ENCODE measurements at regions not wholly inside any gene's neighbourhood (a gene's known extent, or its start where the extent isn't known, plus 50 kb on each side); places are given as distances from the start of the nearest gene placed in this dataset.
"Not testable (repeated sequence)": the region's sequence is repeated elsewhere in the genome, so short reads cannot be mapped to it uniquely, and the experiment has no call there.

DNA sequence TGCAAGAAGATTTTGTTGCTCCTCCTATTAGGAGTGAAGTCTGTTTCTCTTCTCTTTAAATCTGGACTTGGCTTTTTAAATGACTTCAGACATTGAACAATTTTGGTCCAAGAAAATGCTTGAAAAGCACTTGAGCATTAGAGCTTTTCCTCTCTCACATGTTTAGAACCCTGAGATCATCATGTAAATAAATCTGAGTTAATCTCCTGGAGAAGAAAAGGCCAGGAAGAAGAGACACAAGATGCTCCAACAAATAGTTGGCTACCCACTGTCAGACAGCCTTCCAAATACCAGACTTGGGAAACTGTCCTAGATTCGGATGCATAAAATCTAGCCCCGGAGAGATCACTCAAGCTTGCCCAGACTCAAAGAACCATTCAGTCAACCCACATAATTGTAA is 1353.1 kb upstream of the ADGRL4 start:
- DNase-seq, result no peak

DNA sequence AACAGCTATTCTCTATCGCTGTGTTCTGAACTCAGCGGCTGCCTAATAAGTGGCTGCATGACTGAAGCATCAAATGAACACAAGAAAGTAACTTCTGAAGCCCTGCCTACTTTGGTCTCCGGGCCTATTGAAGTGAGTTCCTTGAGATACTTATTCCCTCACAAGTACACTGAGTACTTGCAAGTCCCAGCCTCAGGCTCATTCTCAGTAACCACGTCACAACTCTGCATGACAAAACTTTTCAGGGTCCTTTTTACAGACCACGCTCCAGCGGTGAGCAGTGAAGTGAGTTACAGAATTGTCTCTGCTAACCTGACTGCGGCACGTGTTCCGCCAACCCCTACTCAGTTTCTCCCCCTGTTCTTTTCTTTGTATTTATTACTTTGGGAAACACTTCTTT is 1342.7 kb upstream of the ADGRL4 start:
- DNase-seq, result no peak

DNA sequence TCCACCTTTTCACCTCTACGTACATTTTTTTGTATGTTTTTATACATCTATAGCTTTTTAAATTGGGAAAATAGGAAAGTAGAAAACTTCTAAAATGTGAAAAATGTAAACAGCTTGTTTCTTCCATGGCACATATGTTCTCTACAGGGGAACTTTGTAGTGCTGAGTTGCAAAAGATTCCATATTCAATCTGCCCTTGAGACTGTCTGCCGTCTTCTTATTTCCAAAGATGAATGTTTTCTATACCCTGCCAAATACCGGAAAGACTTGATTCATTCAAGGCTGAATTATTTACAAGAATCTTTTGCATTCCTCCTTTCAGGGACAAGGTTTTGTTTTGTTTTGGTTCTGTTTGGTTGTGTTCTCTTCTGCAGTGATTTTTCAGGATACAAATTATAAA is 1334.5 kb upstream of the ADGRL4 start:
- no peak for DNase-seq

DNA sequence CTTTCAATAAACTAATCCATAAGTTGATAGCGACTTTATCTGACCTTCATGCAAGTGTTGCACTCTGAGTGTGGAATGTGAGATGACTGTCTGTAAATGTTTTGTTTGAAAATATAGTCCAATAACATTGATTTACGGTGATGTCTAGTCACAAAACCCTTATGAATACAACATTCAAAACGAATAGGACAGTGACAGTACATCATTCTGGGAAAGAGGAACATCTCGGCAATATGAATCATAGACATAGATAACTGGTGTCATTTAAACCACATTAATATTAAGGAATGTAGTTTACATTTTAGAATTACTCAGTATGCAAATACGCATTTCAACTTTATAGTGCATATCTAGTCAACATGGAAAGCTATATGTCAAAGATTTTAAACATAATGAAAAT is 1311.6 kb upstream of the ADGRL4 start:
- DNase-seq, result no peak

DNA sequence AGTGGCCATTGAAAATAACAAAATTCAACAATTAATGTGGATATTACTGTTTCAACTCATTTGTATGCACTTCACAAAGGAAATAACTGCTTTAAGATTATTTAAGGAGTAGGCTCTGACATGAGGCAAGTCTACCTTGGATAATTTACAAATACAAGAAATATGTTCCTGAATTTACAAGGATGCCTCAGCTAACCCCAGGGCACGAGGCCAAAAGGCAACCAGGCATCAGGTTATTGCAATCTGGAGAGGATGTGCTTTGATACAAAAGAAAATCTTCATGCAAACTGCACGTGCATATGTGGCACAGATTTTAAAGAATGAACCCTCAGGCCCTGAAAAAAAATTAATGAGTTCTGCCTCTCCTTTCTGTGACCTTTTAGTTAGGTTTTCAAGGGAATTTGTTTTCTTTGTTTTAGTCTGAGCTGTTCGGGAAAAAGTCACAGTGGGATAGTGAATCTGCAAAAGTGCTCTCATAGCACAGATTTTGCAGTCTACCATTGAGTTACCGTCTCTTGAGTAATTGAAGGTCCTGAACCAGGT is 1304.2 kb upstream of the ADGRL4 start:
- no peak for DNase-seq

DNA sequence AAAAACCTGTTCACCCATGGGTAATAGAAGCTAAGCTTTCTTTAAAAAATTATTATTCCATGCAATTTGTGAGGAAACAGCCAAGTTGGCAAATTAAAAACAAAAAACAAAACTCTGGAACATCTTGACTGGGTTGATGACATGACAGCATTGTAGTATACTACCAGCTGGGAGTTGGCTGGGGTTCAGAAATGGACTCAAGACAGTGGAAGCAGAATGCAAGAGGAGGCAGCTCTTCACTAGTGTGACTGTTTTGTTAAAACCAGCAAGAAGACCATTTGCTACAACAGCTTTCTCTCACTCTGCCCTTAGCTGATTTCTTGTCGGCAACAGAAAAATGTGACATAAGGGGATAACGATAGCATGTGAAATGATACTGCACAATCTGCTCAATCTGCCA is 1298.9 kb upstream of the ADGRL4 start:
- DNase-seq, result no peak

DNA sequence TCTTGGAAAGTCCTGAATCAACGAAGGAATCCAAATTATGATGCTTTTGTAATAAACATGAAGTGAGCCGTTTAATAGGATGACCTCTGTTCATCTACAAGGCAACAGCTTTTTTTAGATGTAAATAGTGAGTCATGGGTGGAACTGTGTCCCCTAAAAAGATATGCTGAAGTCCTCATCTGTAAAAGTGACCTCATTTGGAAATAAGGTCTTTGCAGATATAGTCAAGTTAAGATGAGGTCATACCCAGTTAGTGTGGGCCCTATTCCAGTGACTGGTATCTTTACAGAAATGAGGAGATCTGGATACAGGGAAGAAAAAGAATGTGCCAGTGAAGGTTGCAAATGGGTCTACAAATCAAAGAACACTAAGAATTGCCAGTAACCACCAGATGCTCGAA is 1287.3 kb upstream of the ADGRL4 start:
- DNase-seq, result no peak

DNA sequence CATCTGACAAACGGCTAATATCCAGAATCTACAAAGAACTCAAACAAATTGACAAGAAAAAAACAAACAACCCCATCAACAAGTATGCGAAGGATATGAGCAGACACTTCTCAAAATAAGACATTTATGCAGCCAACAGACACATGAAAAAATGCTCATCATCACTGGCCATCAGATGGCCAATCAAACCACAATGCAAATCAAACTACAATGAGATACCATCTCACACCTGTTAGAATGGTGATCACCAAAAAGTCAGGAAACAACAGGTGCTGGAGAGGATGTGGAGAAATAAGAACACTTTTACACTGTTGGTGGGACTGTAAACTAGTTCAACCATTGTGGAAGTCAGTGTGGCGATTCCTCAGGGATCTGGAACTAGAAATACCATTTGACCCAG is 1282.2 kb upstream of the ADGRL4 start:
- not testable (repeated sequence) for DNase-seq

DNA sequence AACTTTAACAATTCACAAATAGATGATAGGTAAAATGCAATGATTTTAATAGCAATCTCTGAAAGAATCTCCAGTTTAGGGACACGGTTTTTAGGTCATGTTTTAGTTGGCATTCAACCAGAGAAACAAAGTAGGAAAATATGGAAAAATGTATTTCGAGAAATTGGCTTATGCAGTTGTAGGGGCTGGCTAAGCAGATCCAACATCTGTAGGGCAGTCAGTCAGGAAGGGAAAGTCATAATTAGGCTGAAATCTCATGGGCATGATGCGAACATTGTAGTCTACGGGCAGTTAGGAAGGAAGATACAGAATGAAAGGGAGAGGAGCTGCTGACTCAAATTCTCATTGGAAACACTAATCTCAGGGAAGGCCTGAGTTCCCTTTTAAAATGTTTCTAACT is 1276.0 kb upstream of the ADGRL4 start:
- no peak for DNase-seq

DNA sequence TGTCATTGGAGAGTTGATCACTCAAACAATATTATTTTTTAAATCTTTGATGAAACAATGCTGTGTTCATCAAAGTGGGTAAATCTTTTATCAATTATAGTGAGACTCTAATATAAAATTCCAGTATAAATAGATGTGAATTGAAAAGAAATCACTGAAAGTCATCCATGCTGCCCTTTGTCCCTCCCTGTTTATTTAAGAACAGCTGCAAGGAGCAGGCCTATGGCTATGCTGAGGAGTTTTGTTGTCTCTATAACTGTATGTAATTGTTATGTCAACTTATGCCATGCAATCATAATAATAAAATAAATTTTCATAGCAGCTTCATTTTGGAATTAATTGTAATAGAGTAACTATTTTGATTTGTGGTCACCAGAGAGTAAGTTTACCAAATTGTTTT is 1272.4 kb upstream of the ADGRL4 start:
- DNase-seq, result no peak

DNA sequence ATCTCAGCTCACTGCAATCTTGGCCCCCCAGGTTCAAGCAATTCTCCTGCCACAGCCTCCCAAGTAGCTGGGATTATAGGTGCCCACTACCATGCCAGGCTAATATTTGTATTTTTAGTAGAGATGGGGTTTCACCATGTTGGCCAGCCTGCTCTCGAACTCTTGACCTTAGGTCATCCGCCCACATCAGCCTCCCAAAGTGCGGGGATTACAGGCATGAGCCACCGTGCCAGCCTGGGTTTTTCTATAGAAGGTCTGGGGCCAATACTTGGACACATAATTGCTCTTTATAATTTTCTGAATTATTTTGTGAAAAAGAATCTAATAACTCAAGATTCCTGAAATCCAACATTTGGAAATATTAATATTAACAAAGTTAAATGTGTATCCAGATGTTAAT is 1267.7 kb upstream of the ADGRL4 start:
- DNase-seq, result no peak

DNA sequence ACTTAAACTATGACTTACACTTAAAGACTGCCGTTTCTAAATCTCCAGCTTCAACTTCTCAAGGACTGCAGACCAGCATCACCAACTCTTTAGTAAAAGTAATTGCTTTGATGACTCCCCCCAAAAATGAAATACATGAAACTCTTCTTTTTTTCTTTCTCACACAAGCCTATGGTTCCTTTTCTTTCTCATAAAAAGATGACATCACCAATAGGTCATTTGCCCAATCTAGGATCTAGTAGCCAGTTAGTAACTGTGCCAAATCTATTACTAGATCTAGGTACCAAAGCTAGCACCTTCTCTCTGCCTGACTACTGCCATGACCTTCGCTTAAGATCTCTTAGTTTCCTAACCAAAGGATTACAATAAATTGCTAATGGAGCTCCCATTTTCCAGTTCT is 1266.0 kb upstream of the ADGRL4 start:
- DNase-seq, result no peak

DNA sequence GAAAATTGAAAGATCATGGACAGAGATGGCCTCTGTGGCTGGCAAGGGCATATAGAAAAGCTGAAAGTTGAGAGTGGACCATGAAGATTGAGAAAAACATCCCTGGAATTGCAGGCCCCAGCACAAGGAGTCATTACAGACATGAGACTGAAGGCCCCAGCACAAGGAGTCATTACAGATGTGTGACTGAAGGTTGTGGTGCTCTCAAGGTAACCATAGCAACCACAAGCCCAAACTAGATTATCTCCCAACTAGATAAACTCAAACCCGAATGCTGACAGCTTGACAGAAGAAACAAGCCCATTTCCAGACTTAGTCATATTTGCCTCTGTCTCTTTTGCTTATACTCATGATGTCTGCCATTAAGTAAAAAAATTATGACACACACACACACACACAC is 1252.1 kb upstream of the ADGRL4 start:
- no peak for DNase-seq

DNA sequence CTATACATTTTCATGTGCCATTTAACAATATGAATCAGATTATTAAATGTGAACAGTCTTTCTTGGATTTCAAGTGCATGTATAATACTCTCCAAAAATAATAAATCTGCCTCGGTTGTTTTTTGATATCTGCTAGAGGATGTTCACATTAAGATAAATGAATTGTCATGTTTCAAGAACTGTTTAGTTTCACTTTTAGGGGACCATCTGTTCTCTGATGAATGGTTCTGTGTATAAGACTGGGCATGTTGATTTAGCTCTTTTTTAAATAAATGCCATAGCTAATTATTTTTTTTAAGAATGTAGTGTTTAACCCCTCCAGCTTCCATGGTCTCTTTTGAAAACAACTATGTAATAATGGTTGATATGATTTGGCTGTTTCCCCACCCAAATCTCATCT is 1245.1 kb upstream of the ADGRL4 start:
- no peak for DNase-seq

DNA sequence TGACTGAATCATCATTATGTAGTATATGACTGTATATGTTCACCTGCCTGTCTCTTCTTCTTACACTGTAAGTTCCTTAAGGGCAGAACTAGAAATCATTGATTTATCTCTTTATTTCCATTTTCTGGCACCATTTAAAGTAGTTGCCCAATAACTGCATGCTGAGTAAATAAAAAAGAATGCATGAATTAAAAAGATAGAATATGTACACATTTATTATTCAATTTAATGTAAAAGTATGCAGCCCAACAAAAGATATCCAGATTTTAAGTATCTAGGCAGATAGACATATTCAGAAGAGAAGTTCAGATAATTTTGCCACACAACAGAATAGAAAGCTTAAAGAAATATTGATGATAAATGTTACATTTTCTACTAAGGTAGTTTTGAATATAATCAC is 1244.6 kb upstream of the ADGRL4 start:
- no peak for DNase-seq

DNA sequence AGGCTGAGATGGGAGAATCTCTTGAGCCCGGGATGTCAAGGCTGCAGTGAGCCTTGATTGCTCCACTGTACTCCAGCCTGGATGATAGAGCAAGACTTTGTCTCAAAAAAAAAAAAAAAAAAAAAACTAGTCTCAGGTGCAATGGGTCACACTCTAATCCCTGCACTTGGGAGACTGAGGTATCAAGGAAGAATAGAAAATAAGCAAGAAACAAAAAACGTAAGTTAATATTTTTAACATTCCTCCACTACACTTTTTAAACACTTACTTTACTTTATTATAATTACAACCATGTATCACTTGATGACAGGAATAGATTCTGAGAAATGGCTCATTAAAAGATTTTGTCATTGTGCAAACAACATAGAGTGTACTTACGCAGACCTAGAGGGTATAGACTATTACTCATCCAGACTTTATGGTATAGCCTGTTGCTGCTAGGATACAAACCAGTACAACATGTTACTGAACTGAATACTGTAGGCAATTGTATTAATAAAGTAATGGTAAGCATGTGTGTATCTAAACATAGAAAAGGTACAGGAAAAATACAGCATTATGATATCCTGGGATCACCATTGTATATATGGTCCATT is 1244.1 kb upstream of the ADGRL4 start:
- no peak for DNase-seq

DNA sequence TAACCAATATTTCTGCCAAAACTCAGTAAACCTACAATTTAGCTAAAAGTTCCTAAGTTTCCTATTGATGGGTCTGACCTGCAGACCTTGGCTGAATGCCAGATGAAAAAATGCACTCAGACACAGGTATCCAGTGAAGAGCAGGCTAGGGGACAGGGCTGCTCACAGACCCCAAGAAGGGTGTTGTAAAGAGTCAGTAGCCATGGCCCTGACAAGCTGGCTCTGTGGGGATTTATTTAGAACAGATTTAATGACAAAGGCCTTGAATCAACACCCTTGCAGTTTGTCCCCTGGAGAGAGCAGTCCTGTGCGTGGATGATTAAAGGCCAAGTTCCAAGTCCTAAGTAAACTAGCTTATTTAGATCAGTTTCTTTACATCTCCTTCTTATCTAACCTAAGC is 1243.2 kb upstream of the ADGRL4 start:
- no peak for DNase-seq

DNA sequence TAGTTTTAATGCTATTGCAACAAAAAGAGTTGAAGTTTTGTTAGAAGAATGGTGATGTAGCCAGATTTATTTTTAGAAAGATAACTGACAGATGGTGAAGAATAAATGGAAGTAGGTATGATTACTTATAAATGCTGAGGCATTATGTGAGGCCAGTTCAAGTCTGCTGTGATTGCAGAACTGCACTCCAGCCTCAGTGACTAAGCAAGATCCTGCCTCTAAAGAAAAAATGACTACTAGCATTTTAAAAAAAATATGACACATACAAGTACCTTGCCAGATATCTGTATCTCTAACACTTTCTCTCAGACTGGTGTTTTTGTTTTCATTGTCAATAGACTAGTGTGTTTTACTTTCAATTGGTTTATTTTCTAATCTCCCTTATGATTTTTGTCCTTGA is 1242.4 kb upstream of the ADGRL4 start:
- no peak for DNase-seq

DNA sequence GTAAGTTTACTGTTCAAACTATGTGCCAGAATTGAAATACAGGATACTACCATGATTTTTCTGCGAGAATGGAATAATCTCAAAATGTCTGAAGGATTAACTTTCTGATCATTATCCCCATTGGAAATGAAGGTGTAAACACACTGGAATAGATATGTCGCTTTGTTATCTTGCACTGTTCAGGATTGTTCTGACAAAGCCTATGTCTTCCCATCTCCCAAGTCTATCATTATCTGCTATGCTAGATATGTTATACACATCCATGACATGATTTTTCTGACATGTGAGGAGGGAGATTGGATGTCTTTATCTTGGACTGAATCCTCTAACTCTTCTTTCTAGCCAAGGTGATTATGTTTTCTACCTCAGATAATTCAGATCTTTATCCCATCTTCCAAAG is 1239.3 kb upstream of the ADGRL4 start:
- no peak for DNase-seq

DNA sequence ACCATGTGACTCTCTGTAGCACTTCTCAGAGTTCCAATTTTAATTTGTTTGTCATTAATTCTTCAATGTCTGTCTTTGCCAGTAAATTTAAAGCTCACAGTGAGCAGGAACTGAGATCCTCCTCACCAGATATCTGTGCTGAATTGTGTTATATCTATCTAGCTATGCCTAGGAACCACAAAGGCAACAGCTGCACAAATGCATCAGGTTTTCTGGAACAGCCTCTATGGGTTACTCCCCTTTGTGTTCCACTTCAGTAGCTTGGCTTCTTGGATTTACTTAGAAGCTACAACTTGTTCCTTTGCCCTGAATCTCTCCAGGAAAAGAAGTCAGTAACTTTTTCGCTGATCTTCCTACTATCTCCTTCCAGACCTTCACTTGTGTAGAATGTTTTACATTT is 1237.8 kb upstream of the ADGRL4 start:
- no peak for DNase-seq

DNA sequence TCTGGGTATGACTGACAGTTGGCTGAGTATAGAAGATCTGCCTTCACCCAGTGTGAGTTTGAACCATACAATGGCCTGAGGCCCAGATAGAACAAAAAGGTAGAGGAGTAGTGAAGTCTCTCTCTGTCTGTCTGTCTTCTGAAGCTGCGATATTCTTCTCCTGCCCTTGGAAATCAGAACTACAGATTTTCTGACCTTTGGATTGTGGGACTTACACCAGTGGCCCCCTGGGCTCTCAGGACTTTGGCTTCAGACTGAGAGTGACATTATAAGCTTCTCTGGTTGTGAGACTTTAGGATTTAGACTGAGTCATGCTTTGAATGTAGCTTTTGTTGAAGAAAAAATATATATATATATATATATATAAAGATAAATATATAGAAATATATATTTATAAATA is 1235.0 kb upstream of the ADGRL4 start:
- DNase-seq, result no peak

DNA sequence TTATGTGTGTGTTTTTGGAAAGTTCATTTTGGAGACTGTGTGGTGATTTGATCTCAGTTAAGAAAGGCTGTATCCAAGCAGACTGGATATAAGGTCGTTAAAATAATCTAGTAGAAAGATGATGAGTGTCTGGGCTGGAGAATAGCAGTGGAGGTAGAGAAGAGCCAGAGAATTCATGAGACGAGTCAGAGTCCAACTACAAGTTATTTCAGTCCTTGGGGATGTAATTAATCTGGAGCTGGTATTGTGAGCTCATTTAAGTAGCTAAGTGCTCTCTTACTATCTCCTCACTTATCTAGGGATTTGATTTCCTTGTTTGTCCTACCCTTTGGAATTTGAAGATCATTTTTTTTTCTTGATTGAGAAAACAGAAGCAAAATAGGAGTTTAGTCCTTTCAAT is 1219.0 kb upstream of the ADGRL4 start:
- no peak for DNase-seq

DNA sequence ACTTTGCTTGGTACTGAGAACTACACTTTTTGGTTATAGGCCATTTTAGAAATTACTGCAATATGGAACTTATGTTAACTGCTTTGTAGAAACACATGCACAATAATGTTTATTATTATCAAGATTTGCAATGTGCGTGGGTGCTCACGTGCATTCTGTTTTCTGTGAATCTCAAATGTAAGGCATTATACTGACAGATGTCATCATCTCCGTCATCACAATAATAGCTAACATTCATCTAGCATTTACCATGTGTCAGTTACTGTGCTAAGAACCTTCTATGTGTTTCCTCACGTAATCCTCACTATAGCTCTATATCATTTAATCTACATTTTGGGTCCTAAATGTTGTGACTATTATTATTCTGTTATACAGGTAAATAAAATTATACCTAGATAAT is 1214.8 kb upstream of the ADGRL4 start:
- DNase-seq, result no peak

DNA sequence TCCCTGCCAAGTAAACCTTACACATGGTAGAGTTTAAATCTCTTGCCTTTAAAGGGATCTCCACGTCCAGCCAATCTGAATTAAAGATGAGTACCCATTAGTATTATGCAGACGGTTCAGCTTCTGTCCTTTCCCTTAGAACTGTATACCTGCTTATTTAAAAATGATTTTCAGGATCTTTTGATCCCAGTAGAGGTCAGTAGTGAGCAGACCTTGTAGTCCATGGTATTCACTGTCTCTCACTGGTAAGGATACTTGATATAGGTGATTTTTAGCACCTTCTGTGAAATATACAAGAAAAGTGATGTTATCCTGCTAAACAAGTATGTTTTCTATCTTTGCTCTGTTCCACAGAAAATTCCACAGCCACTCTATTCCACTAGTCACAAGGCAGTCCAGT is 1211.6 kb upstream of the ADGRL4 start:
- no peak for DNase-seq

DNA sequence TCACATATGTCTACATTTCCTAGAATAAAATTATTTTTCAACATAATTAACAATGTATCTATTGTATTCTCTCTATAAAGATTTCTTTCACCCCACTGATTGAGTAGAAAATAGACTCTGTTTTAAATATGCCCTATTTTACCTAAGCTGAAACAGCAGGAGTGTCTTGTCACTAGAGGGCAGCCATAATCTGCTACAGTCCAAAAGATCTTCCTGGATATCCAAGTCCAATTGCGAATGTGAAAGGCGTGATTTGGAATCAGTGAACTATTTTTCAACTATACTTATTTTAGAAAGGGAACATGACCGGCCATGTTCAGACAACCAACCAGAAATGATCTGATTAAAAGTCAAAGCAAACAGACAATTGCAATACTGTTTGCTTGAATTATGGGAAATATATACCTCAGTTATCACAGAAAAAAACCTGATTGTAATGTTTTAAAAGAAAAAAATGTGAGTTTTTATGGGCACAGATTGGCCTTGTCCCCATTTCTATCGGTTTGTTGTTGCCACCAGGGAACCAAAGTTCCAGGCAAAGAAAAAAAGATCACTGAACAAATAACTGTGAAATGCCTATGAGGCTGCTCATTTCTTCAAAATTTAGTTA is 1211.0 kb upstream of the ADGRL4 start:
- DNase-seq, result no peak

Measured in bone marrow (tissue), 2 donors.